MM.1S (cell line): ENCODE measurements at regions not wholly inside any gene's neighbourhood (a gene's known extent, or its start where the extent isn't known, plus 50 kb on each side); places are given as distances from the start of the nearest gene placed in this dataset.

Experiments
- DNase-seq: peaks from one replicate; pipeline ENCODE4 v3.0.0-alpha.2; 2015
- H2AFZ ChIP-seq: fragments of 300-600 bp; sonication (generic); 2 replicates; pipeline ENCODE4 v1.6.0; 2016; ENCODE audit warnings: antibody characterized with exemption, low read length
- H3F3A ChIP-seq: fragments of 300-600 bp; sonication (generic); 2 replicates; pipeline ENCODE4 v1.6.1; 2016; ENCODE audit warnings: mild to moderate bottlenecking, antibody characterized with exemption, low read length, moderate library complexity, mixed read lengths; ENCODE audit not compliant: insufficient read depth
- H3K27ac ChIP-seq: fragments of 300-600 bp; sonication (generic); 2 replicates; pipeline ENCODE4 v1.5.1; 2016; ENCODE audit warnings: mild to moderate bottlenecking, low read length
- H3K27me3 ChIP-seq: fragments of 300-600 bp; sonication (generic); replicated peaks from 2 replicates; pipeline ENCODE4 v1.6.0; 2016; ENCODE audit warnings: low read length; ENCODE audit not compliant: insufficient read depth
- H3K36me3 ChIP-seq: fragments of 300-600 bp; sonication (generic); replicated peaks from 2 replicates; pipeline ENCODE4 v1.6.1; 2016; ENCODE audit warnings: mild to moderate bottlenecking, low read length, mixed read lengths; ENCODE audit not compliant: insufficient read depth
- H3K4me1 ChIP-seq: fragments of 300-600 bp; sonication (generic); 2 replicates; pipeline ENCODE4 v1.6.1; 2016; ENCODE audit warnings: low read length, mixed read lengths
- H3K4me2 ChIP-seq: fragments of 300-600 bp; sonication (generic); 2 replicates; pipeline ENCODE4 v1.6.0; 2016; ENCODE audit warnings: low read depth, low read length
- H3K4me3 ChIP-seq: fragments of 300-600 bp; sonication (generic); 2 replicates; pipeline ENCODE4 v1.5.1; 2016; ENCODE audit warnings: low read length, mixed read lengths
- H3K79me2 ChIP-seq: fragments of 300-600 bp; sonication (generic); 2 replicates; pipeline ENCODE4 v1.6.1; 2016; ENCODE audit warnings: mixed run types, low read length, mixed read lengths
- H3K9ac ChIP-seq: fragments of 300-600 bp; sonication (generic); 2 replicates; pipeline ENCODE4 v1.6.1; 2016; ENCODE audit warnings: low read length, mixed read lengths
- H3K9me2 ChIP-seq: fragments of 300-600 bp; sonication (generic); replicated peaks from 2 replicates; pipeline ENCODE4 v1.6.1; 2016; ENCODE audit warnings: mild to moderate bottlenecking, low read length, mixed read lengths; ENCODE audit not compliant: insufficient read depth
- H3K9me3 ChIP-seq: fragments of 300-600 bp; sonication (generic); replicated peaks from 2 replicates; pipeline ENCODE4 v1.6.1; 2016; ENCODE audit warnings: mild to moderate bottlenecking, low read length, mixed read lengths; ENCODE audit not compliant: insufficient read depth
- H4K20me1 ChIP-seq: fragments of 300-600 bp; sonication (generic); 2 replicates; pipeline ENCODE4 v1.6.1; 2016; ENCODE audit warnings: mild to moderate bottlenecking, low read length, moderate library complexity, mixed read lengths; ENCODE audit not compliant: insufficient read depth
- EZH2 ChIP-seq: fragments of 300-600 bp; sonication (generic); optimal IDR thresholded peaks from 2 replicates; pipeline ENCODE3; 2017; ENCODE audit warnings: low read depth, mild to moderate bottlenecking, antibody characterized with exemption, low read length, mixed read lengths
- EZH2phosphoT487 ChIP-seq: fragments of 300-600 bp; sonication (generic); IDR thresholded peaks from 2 replicates; pipeline ENCODE4 v1.6.1; 2018; ENCODE audit warnings: antibody characterized with exemption, low read length
- TF ChIP-seq, protein P1 (sequence below): fragments of 300-600 bp; sonication (generic); IDR thresholded peaks from 2 replicates; pipeline ENCODE4 v1.5.1; 2016; ENCODE audit warnings: antibody characterized with exemption, low read length, mixed read lengths

- no peaks in the 10 kb centered on the region for H3K36me3 ChIP-seq
Observed at GRCh38 chr4:175065228-175065627, 147.1 kb downstream of the ADAM29 start.

DNA sequence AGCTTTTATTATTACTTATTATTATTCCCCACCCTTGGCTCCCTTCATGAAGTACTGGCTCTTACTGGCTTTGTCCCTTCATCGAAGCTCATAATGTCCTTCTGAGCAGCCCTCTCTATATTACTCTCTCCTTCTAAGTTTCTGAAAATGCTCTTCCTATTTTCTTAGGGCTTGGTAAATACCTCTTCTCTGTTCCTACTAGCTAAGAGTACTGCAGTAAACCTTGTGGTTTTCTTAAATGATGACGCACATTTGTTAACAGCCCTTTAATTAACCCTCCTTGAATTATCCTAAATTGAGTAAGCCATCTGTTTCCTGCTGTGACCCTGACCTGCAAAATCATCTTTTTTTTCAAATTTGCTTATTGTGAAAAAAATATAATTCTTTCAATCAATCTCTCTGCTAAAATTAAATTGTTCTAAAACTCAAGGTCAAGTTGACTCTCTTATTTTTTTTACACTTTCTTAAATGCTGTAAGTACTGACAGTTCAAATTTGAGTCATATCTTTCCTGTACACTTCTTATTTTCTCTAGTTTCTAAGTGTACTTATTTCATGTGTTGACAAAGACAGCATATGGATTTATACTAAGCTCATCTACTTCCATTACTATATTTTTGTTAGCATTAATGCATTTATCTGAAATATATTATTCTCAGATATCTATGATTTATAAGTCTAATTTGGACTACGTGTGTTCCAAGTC lies 148.9 kb downstream of the ADAM29 start:
- Histone ChIP-seq H3K9ac (no peak overlapping the region), H3K4me1 (no peaks in the 10 kb centered on the region; the same call in 1 of the 2 replicates), H3K4me2 (peak overlapping the region; percentile 10; the same call in 1 of the 2 replicates), H3K4me3 (no peak overlapping the region), H3K9me3 (no peaks in the 10 kb centered on the region), H3F3A (no peaks in the 10 kb centered on the region), H3K27me3 (no peaks in the 10 kb centered on the region), H3K9me2 (no peaks in the 10 kb centered on the region), H2AFZ (no peak overlapping the region), H3K36me3 (no peaks in the 10 kb centered on the region), H3K79me2 (no peaks in the 10 kb centered on the region), H4K20me1 (no peaks in the 10 kb centered on the region), H3K27ac (peak overlapping the region; percentile 24; the same call in 1 of the 2 replicates)
- DNase-seq = peak; percentile 39
- no peak for TF ChIP-seq EZH2phosphoT487
- TF ChIP-seq EZH2 = no peak
- TF ChIP-seq, protein P1, sequence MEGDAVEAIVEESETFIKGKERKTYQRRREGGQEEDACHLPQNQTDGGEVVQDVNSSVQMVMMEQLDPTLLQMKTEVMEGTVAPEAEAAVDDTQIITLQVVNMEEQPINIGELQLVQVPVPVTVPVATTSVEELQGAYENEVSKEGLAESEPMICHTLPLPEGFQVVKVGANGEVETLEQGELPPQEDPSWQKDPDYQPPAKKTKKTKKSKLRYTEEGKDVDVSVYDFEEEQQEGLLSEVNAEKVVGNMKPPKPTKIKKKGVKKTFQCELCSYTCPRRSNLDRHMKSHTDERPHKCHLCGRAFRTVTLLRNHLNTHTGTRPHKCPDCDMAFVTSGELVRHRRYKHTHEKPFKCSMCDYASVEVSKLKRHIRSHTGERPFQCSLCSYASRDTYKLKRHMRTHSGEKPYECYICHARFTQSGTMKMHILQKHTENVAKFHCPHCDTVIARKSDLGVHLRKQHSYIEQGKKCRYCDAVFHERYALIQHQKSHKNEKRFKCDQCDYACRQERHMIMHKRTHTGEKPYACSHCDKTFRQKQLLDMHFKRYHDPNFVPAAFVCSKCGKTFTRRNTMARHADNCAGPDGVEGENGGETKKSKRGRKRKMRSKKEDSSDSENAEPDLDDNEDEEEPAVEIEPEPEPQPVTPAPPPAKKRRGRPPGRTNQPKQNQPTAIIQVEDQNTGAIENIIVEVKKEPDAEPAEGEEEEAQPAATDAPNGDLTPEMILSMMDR = no peak

More at GRCh38 chr4:175065228-175065627, 147.1 kb downstream of the ADAM29 start:
- TF ChIP-seq EZH2 = no peak
- no peak for TF ChIP-seq EZH2phosphoT487
- TF ChIP-seq, protein P1 = no peak
- Histone ChIP-seq H3K4me1 (no peaks in the 10 kb centered on the region; the same call in 1 of the 2 replicates), H3K79me2 (no peaks in the 10 kb centered on the region), H3K9me3 (no peaks in the 10 kb centered on the region), H3F3A (no peaks in the 10 kb centered on the region), H3K4me3 (no peak overlapping the region), H3K9ac (no peak overlapping the region), H3K27ac (no peak overlapping the region), H2AFZ (no peak overlapping the region), H3K27me3 (no peaks in the 10 kb centered on the region), H3K4me2 (no peak overlapping the region), H4K20me1 (no peaks in the 10 kb centered on the region), H3K9me2 (no peaks in the 10 kb centered on the region)
- no peak for DNase-seq

DNA sequence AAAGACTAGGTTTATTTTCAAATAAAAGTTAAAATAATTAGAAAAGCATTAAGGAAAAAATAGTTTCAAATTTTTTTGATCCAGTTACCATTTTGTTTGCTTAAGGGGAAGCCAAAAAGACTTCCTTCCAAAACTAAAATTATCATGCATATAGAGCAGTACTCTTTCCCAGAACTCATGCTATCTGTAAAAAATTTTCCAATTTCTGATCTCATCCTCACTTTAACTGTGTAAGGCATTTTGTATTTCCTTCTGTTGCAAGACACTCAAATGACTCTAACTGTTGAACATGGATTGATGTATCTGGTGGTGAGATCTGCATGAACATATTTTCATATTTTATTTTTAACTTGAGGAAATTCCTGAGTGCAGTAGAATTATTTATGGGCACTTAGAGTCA lies 150.1 kb downstream of the ADAM29 start:
- H3K36me3 ChIP-seq = no peaks in the 10 kb centered on the region
- no peak overlapping the region for H3K4me2 ChIP-seq
- no peaks in the 10 kb centered on the region for H3K9me2 ChIP-seq
- H3K4me3 ChIP-seq = no peak overlapping the region
- no peaks in the 10 kb centered on the region for H4K20me1 ChIP-seq
- H3K9ac ChIP-seq = no peak overlapping the region
- H3K27me3 ChIP-seq = no peaks in the 10 kb centered on the region
- H3K9me3 ChIP-seq = no peaks in the 10 kb centered on the region
- no peak overlapping the region for H2AFZ ChIP-seq
- DNase-seq = no peak
- no peak overlapping the region for H3K27ac ChIP-seq
- no peaks in the 10 kb centered on the region; the same call in 1 of the 2 replicates for H3K4me1 ChIP-seq
- no peaks in the 10 kb centered on the region for H3K79me2 ChIP-seq
- no peaks in the 10 kb centered on the region for H3F3A ChIP-seq
- TF ChIP-seq EZH2 = no peak
- TF ChIP-seq EZH2phosphoT487 = no peak
- TF ChIP-seq, protein P1 = no peak
